HG03520 (cell line): ENCODE measurements at regions not wholly inside any gene's neighbourhood (a gene's known extent, or its start where the extent isn't known, plus 50 kb on each side); places are given as distances from the start of the nearest gene placed in this dataset.

Experiments used
- ATAC-seq: cut with Tn5 transposase; IDR thresholded peaks from one replicate; pipeline ENCODE4 v1.9.1; 2021; ENCODE audit warnings: mild to moderate bottlenecking, moderate library complexity; ENCODE audit not compliant: unreplicated experiment

DNA sequence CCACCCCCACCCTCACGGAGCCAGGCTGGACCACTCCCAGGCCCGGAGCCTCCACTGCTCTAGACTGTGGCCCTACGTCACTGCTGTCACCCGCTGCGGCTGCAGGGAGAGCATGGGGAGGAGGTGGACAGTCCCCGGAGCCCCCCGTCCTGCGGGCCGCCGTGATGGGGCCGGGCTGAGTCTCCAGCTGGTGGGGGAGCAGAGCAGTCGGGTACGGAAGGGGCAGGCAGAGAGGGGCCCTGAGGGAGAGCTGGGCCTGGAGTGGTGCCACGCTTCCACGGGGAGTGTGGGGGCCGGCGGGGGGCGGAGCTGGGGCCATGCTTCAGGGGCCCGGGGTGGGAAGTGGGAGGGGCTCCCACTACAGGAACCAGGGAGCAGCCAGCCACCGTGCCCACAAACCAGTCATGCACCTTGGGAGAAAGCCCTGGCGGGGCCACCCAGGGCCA lies 98.9 kb upstream of the KCNK1 start:
- no peak for ATAC-seq

DNA sequence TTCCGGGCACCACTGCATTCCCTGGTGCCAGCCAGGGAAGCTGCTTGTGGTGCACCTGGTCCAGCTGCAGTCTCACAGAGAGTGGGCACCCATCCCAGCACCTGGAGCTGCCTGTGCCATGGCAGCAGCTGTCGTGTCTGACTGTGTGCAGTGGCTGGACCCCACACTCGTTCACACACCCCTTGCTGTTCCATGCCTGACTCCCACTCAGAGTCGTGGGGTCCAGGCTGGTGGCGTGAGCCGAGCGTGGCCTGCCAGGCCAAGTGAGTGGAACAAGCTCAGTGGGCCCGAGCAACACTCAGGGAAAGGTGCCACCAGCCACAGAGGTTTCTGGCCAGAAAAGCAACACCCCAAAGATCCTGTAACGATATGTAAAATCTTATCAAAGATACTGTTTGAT lies 97.2 kb upstream of the KCNK1 start:
- ATAC-seq = no peak

DNA sequence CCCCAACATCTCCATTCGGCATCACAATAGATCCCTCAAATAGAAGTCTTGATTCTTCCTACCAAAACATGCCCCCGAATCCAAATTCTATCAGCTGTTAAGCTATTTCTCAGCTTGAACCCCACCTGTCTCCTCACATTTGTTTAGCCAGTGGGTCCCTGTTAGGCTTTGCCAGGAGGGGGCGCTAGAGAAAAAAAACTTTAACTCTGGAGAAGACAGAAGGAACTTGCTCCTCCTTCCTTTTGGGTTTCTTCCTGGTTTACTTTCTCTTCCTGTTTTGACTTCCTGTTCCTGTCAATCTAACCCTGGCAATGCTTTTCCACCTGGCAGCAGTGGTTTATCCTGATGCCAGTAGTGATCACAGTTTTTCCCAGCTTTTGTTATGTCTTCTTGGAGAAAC lies 95.6 kb upstream of the KCNK1 start:
- ATAC-seq = no peak

DNA sequence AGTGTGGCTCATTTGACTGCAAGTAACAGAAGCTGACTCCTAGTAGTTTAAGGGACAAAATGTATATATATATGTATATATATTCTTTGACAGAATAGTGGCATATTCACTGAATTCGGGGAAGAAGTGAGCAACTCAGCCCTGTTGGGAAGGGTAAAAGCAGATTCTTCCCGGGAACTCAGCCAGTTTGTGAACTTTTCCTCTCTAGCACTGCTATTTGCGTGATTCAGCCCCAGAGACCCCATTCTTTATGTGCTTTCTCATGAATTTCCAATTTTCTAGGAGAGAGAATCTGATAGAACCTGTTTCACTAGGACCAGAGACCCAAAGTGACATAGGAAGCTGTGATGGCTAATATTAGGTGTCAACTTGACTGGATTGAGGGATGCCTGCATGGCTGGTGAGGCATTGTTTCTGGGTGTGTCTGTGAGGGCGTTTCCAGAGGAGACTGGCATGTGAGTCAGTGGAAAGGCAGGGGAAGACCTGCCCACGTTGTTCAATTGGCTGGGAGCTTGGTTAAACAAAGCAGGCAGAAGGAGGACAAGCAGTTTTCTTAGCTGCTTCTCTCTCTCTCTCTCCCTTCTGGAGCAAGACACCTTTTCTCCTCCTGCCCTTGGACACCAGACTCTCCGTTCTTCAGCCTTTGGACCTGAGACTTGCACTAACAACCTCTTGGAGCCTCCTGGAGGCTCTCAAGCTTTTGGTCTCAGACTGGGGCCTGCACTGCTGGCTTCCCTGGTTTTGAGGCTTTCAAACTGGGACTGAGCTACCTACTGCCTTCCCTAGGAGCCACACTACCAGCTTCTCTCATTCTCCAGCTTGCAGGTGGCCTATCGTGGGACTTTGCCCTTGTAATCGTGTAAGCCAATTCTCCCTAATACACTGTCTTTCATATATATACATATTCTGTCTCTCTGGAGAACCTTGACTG lies 93.4 kb upstream of the KCNK1 start:
- ATAC-seq = no peak

DNA sequence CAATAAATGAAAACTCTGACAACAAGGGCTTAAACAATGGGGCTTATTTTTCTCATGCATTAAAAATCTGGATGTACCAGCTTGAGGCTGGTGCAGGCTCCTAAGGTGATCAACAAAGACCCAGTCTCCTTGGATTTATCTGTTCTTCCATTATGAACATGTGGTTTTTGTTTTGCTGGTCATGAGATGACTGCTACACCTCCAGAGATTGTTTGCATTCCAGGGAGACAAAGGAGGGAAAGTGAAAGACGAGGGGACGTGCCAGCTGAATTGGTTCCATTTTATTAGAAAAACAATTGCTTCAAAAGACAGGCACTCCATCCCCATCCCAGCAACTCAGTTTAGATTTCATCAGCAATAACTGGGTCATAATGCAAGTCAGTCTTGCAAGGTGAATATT lies 90.9 kb upstream of the KCNK1 start:
- no peak for ATAC-seq

DNA sequence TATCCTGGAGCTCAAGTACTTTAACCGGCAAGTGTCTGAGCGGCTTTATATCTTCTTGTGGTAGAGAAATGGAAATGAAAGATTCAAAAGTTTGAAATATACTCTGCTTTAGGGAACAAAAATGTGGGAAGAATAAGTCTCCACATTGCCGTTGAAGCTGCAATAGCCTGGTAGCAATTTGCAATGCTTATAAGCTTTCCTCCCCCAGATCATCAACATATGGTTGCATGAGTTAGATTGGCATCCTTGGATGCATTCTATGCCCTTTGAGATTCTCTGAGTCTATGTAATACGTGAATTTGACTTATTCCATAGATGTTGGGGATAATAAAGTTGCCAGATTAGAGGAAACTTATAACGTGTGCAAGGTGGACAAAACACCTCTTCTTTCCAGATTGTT lies 86.1 kb upstream of the KCNK1 start:
- no peak for ATAC-seq

DNA sequence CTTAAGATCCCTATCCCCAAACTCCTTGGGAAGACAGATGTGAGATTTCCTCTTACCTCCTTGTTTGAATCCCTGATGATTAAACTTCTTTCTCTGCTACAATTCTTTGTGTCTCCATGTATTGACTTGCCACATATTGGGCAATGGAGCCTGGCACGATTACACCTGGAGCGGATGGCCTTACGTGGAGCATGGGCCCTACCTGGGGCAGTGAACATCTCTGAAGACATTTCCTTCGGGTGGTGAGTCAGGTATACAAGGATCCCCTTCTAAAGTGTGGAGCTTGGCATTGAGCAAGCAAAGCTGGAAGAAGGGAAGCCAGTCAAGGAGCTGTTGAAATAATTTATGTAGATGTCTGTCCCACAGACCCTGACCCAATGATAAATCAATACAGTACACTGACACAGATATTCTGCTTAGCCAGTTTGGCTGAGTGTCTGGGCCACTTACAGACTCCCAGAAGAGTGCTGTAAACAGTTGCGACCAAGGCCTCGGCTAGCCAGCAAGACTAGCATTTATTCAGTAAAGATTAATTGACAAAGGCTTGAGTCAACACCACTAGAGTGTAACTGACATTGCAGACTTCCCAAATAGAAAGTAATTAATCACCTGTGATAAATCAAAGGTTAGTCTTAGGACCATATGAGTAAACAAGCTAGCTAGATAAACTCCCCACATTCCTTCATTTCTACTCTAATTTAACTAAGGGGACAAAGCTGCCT lies 83.1 kb upstream of the KCNK1 start:
- no peak for ATAC-seq

DNA sequence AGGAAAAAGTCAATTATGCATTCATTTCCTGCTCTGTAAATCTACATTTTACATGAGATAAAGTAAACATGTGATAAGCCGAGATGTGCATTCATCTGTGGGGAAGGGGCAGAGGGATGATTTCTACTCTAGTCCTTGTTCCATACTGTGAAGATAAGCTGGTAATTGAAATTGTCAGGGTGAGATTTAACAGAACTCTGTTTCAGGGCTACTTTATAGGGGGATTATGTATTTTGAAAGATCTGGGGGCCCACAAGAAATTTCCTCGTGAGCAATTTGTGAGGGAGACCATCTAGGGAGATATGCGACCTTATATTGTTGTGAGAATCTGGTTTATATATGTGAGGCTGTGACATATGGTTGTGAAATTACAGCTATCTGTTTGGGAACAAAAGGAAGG lies 73.1 kb upstream of the KCNK1 start:
- ATAC-seq = no peak

DNA sequence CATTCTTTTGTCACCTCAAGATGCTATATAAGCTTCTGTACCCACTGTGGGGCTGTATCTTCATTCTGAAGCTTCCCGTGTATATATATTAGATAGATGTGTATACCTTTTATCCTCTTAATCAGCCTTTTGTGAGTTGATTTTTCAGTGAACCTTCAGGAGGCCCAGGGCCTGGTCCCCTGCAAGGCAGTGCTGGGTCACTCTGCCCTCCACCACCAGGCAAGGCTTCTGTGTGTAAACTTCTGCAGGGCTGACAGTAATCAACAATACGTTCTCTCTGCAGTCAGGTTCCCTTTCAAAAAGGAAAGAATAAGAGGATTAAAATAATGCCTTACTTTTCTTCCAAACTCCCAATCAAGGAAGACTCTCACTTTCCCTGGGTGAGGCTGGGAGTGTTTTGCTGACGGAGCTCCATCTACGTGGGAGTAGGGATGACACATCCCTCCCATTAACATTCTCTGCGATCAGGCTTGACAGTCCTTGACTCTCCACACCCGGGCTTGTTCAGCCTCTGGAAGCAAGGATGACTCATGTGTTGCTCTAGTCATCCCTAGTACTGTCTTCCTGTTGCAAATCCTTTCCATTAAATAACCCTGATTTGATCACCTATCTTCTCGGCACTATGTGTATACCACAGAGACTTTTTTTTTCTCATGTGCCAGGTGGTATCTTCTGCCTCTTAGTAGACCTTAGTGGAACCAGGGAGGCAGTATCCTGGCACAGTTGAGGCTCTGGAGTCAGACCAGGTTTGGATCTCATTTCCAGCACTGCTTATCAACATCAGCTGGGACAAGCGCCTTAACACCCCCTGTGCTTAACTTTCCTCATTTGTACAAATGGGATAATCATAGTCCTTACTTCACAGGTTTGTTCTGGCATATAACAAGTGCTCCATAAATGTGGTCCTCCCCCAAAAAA lies 70.3 kb upstream of the KCNK1 start:
- ATAC-seq = no peak

DNA sequence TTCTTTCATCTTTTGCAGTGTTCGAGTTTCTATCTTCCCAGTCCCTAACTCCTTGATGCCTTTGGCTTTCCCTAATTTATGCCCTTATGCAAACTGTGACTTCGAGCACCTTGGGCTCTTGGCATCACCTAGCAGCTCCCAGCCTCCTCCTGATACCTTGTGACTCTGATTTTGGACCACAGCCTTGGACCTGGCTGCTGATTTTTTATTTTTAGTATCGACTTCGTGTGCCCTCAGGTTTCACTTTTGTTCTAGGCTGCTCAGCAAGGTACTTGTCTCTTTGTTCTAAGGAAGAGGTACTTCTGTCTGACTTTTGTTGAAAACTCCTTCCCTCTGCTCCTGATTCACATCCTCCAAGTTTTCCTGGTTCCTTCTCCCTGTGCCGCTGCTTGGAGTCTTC lies 69.6 kb upstream of the KCNK1 start:
- no peak for ATAC-seq

DNA sequence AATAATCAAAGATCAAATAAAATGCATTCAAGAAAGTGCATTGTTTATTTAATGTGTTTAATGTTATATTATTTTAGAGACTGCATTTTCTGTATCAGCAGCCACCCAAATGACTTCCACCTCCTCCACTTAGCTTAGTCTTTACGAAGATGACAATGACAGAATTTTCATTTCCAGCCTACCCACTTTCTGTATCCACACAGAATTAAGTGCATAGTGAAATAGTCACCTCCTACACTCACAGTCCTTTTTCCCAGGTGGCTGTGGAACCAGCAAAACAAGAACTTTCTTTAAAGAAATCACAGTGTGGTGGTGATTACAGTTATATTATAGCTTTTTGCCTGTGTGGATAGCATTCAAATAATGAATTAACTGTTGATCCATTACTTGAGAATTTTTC lies 66.2 kb upstream of the KCNK1 start:
- ATAC-seq = no peak

DNA sequence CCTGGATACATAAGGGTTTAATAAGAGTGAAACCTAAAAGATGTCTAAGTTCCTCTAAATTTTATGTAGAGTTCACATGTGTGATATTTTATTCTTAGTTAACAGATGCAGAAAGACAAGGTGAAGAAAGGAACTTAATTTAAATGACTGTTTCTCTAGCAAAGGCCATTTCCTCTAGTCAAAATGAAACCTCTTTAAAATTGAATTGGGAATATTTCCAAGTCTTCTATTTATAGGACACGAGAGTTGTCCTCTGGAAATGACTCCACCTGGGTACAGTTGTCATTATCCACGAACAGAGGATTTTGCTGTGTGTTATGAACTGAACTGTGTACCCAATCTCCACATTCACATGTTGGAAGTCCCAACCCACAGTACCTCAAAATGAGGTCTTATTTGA lies 64.5 kb upstream of the KCNK1 start:
- no peak for ATAC-seq

DNA sequence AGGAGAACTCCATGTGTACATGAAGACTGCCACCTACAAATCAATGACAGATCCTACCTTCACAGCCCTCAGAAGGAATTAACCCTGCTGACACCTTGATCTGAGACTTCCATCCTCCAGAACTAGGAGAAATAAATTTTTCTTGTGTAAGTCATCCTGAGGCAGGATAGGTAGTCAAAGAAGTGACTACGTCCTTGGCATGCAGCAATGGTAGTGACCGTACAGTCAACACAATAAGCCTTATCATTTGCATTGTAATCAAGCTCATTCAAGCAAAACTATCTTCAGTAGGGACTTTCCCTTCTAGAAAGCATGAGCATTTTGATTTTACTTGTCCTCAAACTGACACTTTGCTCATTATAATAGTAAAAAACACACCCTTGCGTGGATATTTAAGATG lies 64.0 kb upstream of the KCNK1 start:
- ATAC-seq = no peak

DNA sequence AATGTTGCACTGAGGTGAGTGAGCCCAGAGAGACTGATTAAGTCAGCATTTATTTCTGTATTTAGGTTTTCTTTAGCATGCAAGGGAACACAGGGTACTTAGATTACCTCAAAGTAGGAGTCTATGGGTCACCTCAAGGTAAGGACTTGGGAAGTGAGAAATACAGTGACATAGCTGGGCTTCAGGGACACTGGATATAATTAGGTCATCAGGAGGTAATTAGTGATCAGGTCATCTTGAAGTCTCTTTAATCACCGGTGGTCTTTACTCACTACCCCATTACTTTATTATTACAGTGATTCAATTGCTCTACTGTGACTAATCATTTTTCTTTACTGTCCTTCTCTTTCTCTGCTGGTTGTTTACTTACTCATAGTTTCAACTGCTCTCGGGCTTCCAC lies 59.9 kb upstream of the KCNK1 start:
- no peak for ATAC-seq

DNA sequence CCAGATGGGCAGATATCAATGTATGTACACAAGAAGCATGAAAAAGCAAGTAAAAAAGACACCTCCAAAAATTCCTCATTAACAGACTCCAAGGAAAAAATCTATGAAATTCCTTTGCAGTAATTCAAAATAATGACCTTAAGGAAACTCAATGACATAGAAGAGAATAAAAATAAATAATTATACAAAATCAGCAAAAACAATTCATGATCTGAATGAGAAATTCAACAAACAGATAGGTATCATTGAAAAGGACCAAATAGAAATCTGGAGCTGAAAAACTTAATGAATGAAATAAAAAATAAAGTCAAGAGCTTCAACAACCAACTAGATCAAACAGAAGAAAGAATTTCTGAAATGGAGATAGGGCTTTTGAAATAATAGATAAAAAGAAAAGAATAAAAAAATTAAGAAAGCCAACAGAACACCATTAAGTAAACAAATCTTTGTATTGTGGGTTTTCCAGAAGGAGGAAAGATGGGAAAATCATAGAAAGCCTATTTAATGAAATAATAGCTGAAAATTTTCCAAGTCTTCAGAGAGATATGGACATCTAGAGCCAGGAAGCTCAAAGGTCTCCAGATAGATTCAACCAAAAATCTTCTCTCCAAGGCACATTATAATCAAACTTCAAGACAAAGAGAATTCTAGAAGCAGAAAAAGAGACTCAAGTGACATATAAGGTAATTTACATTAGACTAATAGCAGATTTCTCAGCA lies 52.0 kb upstream of the KCNK1 start:
- ATAC-seq = no peak
